K562 (cell line): ENCODE measurements at regions not wholly inside any gene's neighbourhood (a gene's known extent, or its start where the extent isn't known, plus 50 kb on each side); places are given as distances from the start of the nearest gene placed in this dataset.

Source experiments
- ADNP ChIP-seq: fragments of 200-800 bp; sonication (Bioruptor generic); IDR thresholded peaks from 2 replicates; pipeline ENCODE4 v1.6.1; 2016; ENCODE audit warnings: missing genetic modification characterization, missing compliant biosample characterization
- CBX5 ChIP-seq: IDR thresholded peaks from 2 replicates; pipeline ENCODE4 v1.6.1; 2014; ENCODE audit warnings: low read depth, borderline replicate concordance
- COPS2 ChIP-seq: fragments of 450-650 bp; conservative IDR thresholded peaks from 2 replicates; pipeline ENCODE4 v1.6.1; 2016; ENCODE audit warnings: mild to moderate bottlenecking, moderate library complexity
- GATA2 ChIP-seq: sonication (generic); formaldehyde crosslinking; IDR thresholded peaks from 2 replicates; pipeline ENCODE4 v1.4.0; 2020; ENCODE audit warnings: mild to moderate bottlenecking, missing genetic modification reagents
- GTF2F1 ChIP-seq: IDR thresholded peaks from 2 replicates; pipeline ENCODE4 v1.6.1; 2011; ENCODE audit warnings: low read depth, low read length, improper control_type of control experiment
- HLTF ChIP-seq: fragments of 450-650 bp; IDR thresholded peaks from 2 replicates; pipeline ENCODE4 v1.6.1; 2016
- JUN ChIP-seq, 2 experiments: sonication (generic) in 1 of 2; formaldehyde crosslinking in 1 of 2; IDR thresholded peaks; 2 replicates each; pipeline versions ENCODE4 v1.6.1 to v1.8.0; 2012 to 2022; ENCODE audit warnings: borderline replicate concordance in 2 of 2, mild to moderate bottlenecking in 2 of 2, improper control_type of control experiment in 1 of 2, low read depth in 1 of 2, low read length in 1 of 2, missing genetic modification reagents in 1 of 2
- KDM5B ChIP-seq: fragments of 200-600 bp; sonication (generic); IDR thresholded peaks from 2 replicates; pipeline ENCODE4 v1.6.1; 2012; ENCODE audit warnings: low read depth, mild to moderate bottlenecking, moderate library complexity, low read length, control low read depth, inconsistent platforms; ENCODE audit not compliant: insufficient replicate concordance
- MEF2A ChIP-seq: IDR thresholded peaks from 2 replicates; pipeline ENCODE4 v1.6.1; 2011; ENCODE audit warnings: low read depth, mild to moderate bottlenecking, low read length, moderate library complexity; ENCODE audit not compliant: control insufficient read depth
- MYC ChIP-seq, 2 experiments: fragments of 250-450 bp in 1 of 2; sonication (Bioruptor Pico) in 1 of 2; IDR thresholded peaks; 2 replicates each; pipeline versions ENCODE4 v1.5.1 to v1.6.1; 2012 to 2021; ENCODE audit warnings: low read depth in 2 of 2, borderline replicate concordance in 1 of 2, improper control_type of control experiment in 1 of 2, low read length in 1 of 2, mild to moderate bottlenecking in 1 of 2, moderate library complexity in 1 of 2
- NR3C1 ChIP-seq: sonication (generic); formaldehyde crosslinking; IDR thresholded peaks from 2 replicates; pipeline ENCODE4 v1.8.1; 2022; ENCODE audit warnings: missing genetic modification reagents
- PRMT5 ChIP-seq: sonication (generic); formaldehyde crosslinking; IDR thresholded peaks from 2 replicates; pipeline ENCODE4 v1.5.0; 2020; ENCODE audit warnings: missing genetic modification reagents
- RFX1 ChIP-seq: fragments of 450-650 bp; IDR thresholded peaks from 2 replicates; pipeline ENCODE4 v1.6.1; 2016; ENCODE audit warnings: mild to moderate bottlenecking, moderate library complexity
- SAFB ChIP-seq: fragments of 200-400 bp; formaldehyde crosslinking; IDR thresholded peaks from 2 replicates; pipeline ENCODE4 v1.6.1; 2017; ENCODE audit warnings: low read depth, low read length, borderline replicate concordance
- SRSF1 ChIP-seq: fragments of 200-400 bp; formaldehyde crosslinking; IDR thresholded peaks from 2 replicates; pipeline ENCODE4 v1.6.1; 2017; ENCODE audit warnings: mild to moderate bottlenecking, low read depth, low read length, moderate library complexity
- TFAM ChIP-seq: fragments of 250-450 bp; sonication (Bioruptor Pico); conservative IDR thresholded peaks from 2 replicates; pipeline ENCODE4 v1.5.0; 2021; ENCODE audit warnings: mild to moderate bottlenecking, moderate library complexity
- ZNF133 ChIP-seq: fragments of 250-450 bp; sonication (Bioruptor Pico); IDR thresholded peaks from 2 replicates; pipeline ENCODE4 v1.4.0; 2020; ENCODE audit warnings: mild to moderate bottlenecking
- ZNF224 ChIP-seq: sonication (generic); formaldehyde crosslinking; IDR thresholded peaks from 2 replicates; pipeline ENCODE4 v1.8.0; 2022; ENCODE audit warnings: mild to moderate bottlenecking, missing genetic modification reagents
- ZNF23 ChIP-seq: fragments of 250-450 bp; sonication (Bioruptor Pico); IDR thresholded peaks from 2 replicates; pipeline ENCODE4 v1.4.0; 2020; ENCODE audit warnings: mild to moderate bottlenecking
- ZNF274 ChIP-seq: IDR thresholded peaks from 2 replicates; pipeline ENCODE4 v1.6.1; 2011; ENCODE audit warnings: low read depth, mild to moderate bottlenecking, low read length, moderate library complexity, borderline replicate concordance
- ZNF76 ChIP-seq: fragments of 250-450 bp; sonication (Bioruptor Pico); IDR thresholded peaks from 2 replicates; pipeline ENCODE4 v1.4.0; 2020; ENCODE audit warnings: mild to moderate bottlenecking, moderate library complexity, borderline replicate concordance
- TF ChIP-seq, protein P1 (sequence below): fragments of 450-650 bp; IDR thresholded peaks from 2 replicates; pipeline ENCODE4 v1.6.1; 2016; ENCODE audit warnings: antibody characterized with exemption
- TF ChIP-seq, protein P2 (sequence below): sonication (generic); formaldehyde crosslinking; IDR thresholded peaks from 2 replicates; pipeline ENCODE4 v1.8.0; 2022; ENCODE audit warnings: missing genetic modification reagents, mild to moderate bottlenecking, borderline replicate concordance
- TF ChIP-seq, protein P3 (sequence below), 2 experiments: fragments of 450-650 bp in 1 of 2; sonication (generic) in 1 of 2; formaldehyde crosslinking in 1 of 2; IDR thresholded peaks in 1 of 2; conservative IDR thresholded peaks in 1 of 2; 2 replicates each; pipeline versions ENCODE4 v1.6.1 to v1.8.1; 2016 to 2023; ENCODE audit warnings: mild to moderate bottlenecking in 2 of 2, moderate library complexity in 2 of 2, inconsistent platforms in 1 of 2, missing genetic modification reagents in 1 of 2

DNA sequence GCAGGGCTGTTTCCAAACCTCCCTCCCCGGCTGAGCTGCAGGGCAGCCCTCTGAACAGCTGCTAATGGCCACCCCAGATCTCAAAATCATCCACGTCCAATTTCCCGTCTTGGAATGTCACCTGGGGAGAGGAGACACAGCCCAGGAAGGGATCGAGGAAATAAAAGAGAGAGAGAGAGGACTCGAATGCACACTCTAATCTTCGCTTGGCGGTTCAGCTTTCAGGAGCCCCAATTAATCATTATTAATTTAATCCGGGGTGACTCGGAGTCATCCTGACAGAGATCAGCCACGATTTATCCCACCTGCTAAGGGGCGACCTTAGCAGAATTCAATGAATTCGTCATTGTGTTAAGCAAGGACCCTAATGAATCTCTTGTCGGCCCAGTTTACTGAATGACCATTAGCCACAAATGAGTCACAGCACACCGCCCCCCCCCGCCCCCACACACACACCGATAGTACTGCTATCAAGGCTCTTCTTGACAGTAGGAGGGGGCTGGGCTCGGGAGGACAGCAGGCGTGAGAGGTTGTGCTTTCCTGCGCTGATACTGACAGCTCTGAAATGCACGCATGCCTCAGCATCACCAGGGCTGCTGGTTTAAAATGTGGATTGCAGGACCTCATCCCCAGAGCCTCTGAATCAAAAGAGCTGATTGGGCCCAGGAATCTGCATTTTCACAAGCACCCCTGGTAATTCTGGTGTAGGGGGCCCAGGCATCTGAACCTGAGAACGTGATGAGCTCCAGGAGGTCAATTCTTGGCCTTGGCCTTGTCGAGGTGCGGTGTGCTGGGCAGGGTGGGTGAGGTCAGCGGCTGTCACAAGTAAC lies 190.0 kb upstream of the CIBAR2 start (continued):
- TF ChIP-seq JUN (IDR thresholded peaks at IDR 0.05; ENCODE audit: borderline replicate concordance, low read depth, low read length) (peak; percentile 94), JUN (CRISPR knock-in tag; IDR thresholded peaks at IDR 0.05; ENCODE audit: borderline replicate concordance) (peak; percentile 96), MEF2A (no peak), SAFB (no peak), ADNP (tag) (no peak), KDM5B (no peak), MYC (IDR thresholded peaks at IDR 0.05; ENCODE audit: low read depth, low read length) (peak; percentile 63; the same call in 1 of the 2 replicates), MYC (CRISPR knock-in tag; IDR thresholded peaks at IDR 0.05; ENCODE audit: borderline replicate concordance, low read depth) (no peak), RFX1 (no peak), GATA2 (CRISPR knock-in tag) (no peak), CBX5 (no peak), NR3C1 (no peak), GTF2F1 (no peak), ZNF23 (CRISPR knock-in tag) (no peak), COPS2 (no peak), PRMT5 (CRISPR knock-in tag) (no peak), HLTF (no peak), ZNF133 (CRISPR knock-in tag) (no peak), ZNF76 (CRISPR knock-in tag) (no peak), ZNF274 (no peak), SRSF1 (no peak), ZNF224 (CRISPR knock-in tag) (no peak), TFAM (CRISPR knock-in tag) (no peak)
- TF ChIP-seq, protein P1, sequence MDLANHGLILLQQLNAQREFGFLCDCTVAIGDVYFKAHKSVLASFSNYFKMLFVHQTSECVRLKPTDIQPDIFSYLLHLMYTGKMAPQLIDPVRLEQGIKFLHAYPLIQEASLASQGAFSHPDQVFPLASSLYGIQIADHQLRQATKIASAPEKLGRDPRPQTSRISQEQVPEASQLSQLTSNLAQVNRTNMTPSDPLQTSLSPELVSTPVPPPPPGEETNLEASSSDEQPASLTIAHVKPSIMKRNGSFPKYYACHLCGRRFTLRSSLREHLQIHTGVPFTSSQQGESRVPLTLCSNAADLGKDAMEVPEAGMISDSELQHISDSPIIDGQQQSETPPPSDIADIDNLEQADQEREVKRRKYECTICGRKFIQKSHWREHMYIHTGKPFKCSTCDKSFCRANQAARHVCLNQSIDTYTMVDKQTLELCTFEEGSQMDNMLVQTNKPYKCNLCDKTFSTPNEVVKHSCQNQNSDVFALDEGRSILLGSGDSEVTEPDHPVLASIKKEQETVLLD, result peak; percentile 73; the same call in 1 of the 2 replicates
- TF ChIP-seq, protein P2, sequence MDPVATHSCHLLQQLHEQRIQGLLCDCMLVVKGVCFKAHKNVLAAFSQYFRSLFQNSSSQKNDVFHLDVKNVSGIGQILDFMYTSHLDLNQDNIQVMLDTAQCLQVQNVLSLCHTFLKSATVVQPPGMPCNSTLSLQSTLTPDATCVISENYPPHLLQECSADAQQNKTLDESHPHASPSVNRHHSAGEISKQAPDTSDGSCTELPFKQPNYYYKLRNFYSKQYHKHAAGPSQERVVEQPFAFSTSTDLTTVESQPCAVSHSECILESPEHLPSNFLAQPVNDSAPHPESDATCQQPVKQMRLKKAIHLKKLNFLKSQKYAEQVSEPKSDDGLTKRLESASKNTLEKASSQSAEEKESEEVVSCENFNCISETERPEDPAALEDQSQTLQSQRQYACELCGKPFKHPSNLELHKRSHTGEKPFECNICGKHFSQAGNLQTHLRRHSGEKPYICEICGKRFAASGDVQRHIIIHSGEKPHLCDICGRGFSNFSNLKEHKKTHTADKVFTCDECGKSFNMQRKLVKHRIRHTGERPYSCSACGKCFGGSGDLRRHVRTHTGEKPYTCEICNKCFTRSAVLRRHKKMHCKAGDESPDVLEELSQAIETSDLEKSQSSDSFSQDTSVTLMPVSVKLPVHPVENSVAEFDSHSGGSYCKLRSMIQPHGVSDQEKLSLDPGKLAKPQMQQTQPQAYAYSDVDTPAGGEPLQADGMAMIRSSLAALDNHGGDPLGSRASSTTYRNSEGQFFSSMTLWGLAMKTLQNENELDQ (CRISPR knock-in tag), result no peak
- TF ChIP-seq, protein P3, sequence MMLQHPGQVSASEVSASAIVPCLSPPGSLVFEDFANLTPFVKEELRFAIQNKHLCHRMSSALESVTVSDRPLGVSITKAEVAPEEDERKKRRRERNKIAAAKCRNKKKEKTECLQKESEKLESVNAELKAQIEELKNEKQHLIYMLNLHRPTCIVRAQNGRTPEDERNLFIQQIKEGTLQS (IDR thresholded peaks at IDR 0.05), result peak; percentile 92
- TF ChIP-seq, protein P3 (CRISPR knock-in tag; conservative IDR thresholded peaks at IDR 0.05), result peak; percentile 88
